Lower leg skin (tissue), 3 donors: ENCODE measurements at regions not wholly inside any gene's neighbourhood (a gene's known extent, or its start where the extent isn't known, plus 50 kb on each side); places are given as distances from the start of the nearest gene placed in this dataset.

Experiments
- POLR2A ChIP-seq, 2 donors: fragments of 450-650 bp; IDR thresholded peaks; one replicate each; pipeline ENCODE4 v1.6.1; 2016 to 2017; ENCODE audit warnings: antibody characterized with exemption in 2 of 2, mild to moderate bottlenecking in 1 of 2, moderate library complexity in 1 of 2
- TF ChIP-seq, protein P1 (sequence below), 3 donors: fragments of 450-650 bp; IDR thresholded peaks; one replicate each; pipeline ENCODE4 v1.5.1; 2016; ENCODE audit warnings: antibody characterized with exemption in 3 of 3, mild to moderate bottlenecking in 3 of 3, moderate library complexity in 2 of 3

DNA sequence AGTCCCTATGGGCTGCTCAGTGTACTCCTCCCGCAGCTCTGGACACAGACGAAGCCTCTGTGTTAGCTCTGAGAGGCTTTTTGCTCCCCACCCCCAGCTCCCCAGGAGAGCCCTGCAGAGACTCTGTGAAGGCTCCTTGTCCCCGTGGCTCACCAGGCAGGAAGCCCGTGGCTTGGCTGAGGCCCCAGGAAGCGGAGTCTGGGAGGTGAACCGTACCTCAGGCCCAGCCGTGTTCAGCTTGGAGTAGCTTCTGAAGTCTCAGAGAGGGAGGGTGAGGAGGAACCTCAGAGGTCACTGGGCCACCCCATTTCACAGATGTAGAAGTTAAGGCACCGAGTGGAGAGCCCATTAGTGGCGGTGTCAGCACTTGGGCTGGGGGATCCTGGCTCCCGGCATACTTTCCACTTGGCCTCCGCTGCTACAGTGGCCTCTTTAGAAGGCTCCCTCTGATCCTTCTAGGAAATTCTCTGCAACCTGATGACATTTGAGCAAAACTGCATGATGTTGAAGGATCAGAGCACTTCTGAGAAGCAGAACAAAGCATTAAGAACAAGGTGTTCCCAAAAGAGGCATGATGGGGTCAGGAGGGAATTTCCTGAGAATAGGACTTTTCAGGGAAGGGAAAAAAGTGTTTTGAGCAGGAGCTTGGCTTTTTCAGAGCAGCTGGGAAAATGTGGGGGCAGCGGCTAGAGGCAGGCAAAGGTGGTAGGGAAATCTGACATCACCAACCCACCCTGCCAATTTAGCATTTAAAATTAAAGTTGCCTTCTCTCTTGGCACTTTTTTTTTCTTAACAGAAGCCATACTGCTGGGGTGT lies 79.1 kb downstream of the MCFD2 start:
- TF ChIP-seq, protein P1, sequence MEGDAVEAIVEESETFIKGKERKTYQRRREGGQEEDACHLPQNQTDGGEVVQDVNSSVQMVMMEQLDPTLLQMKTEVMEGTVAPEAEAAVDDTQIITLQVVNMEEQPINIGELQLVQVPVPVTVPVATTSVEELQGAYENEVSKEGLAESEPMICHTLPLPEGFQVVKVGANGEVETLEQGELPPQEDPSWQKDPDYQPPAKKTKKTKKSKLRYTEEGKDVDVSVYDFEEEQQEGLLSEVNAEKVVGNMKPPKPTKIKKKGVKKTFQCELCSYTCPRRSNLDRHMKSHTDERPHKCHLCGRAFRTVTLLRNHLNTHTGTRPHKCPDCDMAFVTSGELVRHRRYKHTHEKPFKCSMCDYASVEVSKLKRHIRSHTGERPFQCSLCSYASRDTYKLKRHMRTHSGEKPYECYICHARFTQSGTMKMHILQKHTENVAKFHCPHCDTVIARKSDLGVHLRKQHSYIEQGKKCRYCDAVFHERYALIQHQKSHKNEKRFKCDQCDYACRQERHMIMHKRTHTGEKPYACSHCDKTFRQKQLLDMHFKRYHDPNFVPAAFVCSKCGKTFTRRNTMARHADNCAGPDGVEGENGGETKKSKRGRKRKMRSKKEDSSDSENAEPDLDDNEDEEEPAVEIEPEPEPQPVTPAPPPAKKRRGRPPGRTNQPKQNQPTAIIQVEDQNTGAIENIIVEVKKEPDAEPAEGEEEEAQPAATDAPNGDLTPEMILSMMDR (IDR thresholded peaks at IDR 0.05): no peak
- no peak for TF ChIP-seq POLR2A (IDR thresholded peaks at IDR 0.05)
